RWPE1 (cell line): ENCODE measurements at regions not wholly inside any gene's neighbourhood (a gene's known extent, or its start where the extent isn't known, plus 50 kb on each side); places are given as distances from the start of the nearest gene placed in this dataset.

Experiments used
- CTCF ChIA-PET: fragments of 350-600 bp; sonication (Branson Sonifier 250); formaldehyde crosslinking; extraction: SDS; loops from one replicate; lab custom pipeline; 2021; lab: Yijun Ruan, JAX
- POLR2A ChIA-PET: fragments of 400-600 bp; formaldehyde crosslinking; extraction: SDS; loops from one replicate; lab custom pipeline; 2020; ENCODE audit warnings: antibody characterized with exemption; ENCODE audit not compliant: low non-redundant PET; lab: Yijun Ruan, JAX
- DNase-seq: peaks from one replicate; pipeline ENCODE4 v3.0.0; 2012; ENCODE audit warnings: low spot score
- H3K27ac ChIP-seq: fragments of 450-650 bp; 2 replicates; pipeline ENCODE4 v1.5.1; 2017
- CTCF ChIP-seq: fragments of 450-650 bp; conservative IDR thresholded peaks from 2 replicates; pipeline ENCODE4 v1.5.1; 2017; ENCODE audit warnings: low read depth, mild to moderate bottlenecking

- H3K27ac ChIP-seq = no peak overlapping the region
- TF ChIP-seq CTCF = no peak
- CTCF ChIA-PET = interaction anchor here (1.1 kb wide), 1 partner anchor 58 kb away, joined by 3 read pairs; no protein-coding TSS in a partner anchor
- POLR2A ChIA-PET = no interaction called here
- no peak for DNase-seq
Measured at GRCh38 chr5:88509403-88509802, 240.8 kb upstream of the TMEM161B start.

- ChIA-PET CTCF (no interaction called here), POLR2A (no interaction called here)
- TF ChIP-seq CTCF = no peak
- DNase-seq = no peak
- no peak overlapping the region for H3K27ac ChIP-seq
Measured at GRCh38 chr5:88507261-88507660, 238.6 kb upstream of the TMEM161B start.

GRCh38 chr5:88503406-88503805, 234.8 kb upstream of the TMEM161B start:
- DNase-seq = no peak
- CTCF ChIA-PET = interaction anchor here (0.5 to 0.7 kb wide), 2 partner anchors 176 to 1086 kb away, joined by 3 to 4 read pairs; no protein-coding TSS in a partner anchor
- no peak overlapping the region for H3K27ac ChIP-seq
- no peak for TF ChIP-seq CTCF
- POLR2A ChIA-PET = no interaction called here

- POLR2A ChIA-PET = no interaction called here
- DNase-seq = no peak
- no peak for TF ChIP-seq CTCF
- CTCF ChIA-PET = interaction anchor here (0.5 kb wide), 1 partner anchor 1086 kb away, joined by 4 read pairs; no protein-coding TSS in a partner anchor
- no peak overlapping the region for H3K27ac ChIP-seq
Measured at GRCh38 chr5:88503041-88503345, 234.3 kb upstream of the TMEM161B start.

- POLR2A ChIA-PET = no interaction called here
- DNase-seq = no peak
- no peak overlapping the region for H3K27ac ChIP-seq
- no peak for TF ChIP-seq CTCF
- CTCF ChIA-PET = no interaction called here
Measured at GRCh38 chr5:88502179-88503040, 233.8 kb upstream of the TMEM161B start.

- POLR2A ChIA-PET = no interaction called here
- DNase-seq = no peak
- no peak overlapping the region for H3K27ac ChIP-seq
- TF ChIP-seq CTCF = no peak
- CTCF ChIA-PET = no interaction called here
Measured at GRCh38 chr5:88495810-88496209, 227.2 kb upstream of the TMEM161B start.
